Activated T-cell treated with anti-CD3 and anti-CD28 coated beads, Interleukin-2, amount 50 U/mL, for 4 hours (primary cell): ENCODE measurements at regions not wholly inside any gene's neighbourhood (a gene's known extent, or its start where the extent isn't known, plus 50 kb on each side); places are given as distances from the start of the nearest gene placed in this dataset.
A peak's percentile ranks its signal among the peaks of the same experiment; 100 is the strongest.

ENCODE experiments used
- ATAC-seq, 2 donors: fragments of 200-7000 bp; cut with Tn5 transposase; one replicate each; pipeline ENCODE4 v1.10.0; 2021
- DNase-seq: peaks from one replicate; pipeline ENCODE4 v3.0.0-alpha.2; 2020
- H3K27me3 Mint-ChIP-seq: one replicate; pipeline ENCODE4 v1.8.0; 2021; ENCODE audit warnings: low read depth, mixed read lengths
- H3K36me3 Mint-ChIP-seq: one replicate; pipeline ENCODE4 v1.8.0; 2022; ENCODE audit warnings: mixed read lengths; ENCODE audit not compliant: insufficient read depth
- H3K4me1 Mint-ChIP-seq: one replicate; pipeline ENCODE4 v1.8.0; 2021; ENCODE audit warnings: low read depth, mixed read lengths
- H3K4me3 Mint-ChIP-seq: one replicate; pipeline ENCODE4 v1.8.0; 2021; ENCODE audit warnings: mild to moderate bottlenecking, moderate library complexity, mixed read lengths
- H3K9me3 Mint-ChIP-seq: one replicate; pipeline ENCODE4 v1.8.0; 2021; ENCODE audit warnings: mixed read lengths

- no peaks in the 10 kb centered on the region for H3K36me3 Mint-ChIP-seq
- no peak for DNase-seq
- peaks cover 2% of the 10 kb centered on the region for H3K9me3 Mint-ChIP-seq
- no peak for ATAC-seq
- no peak overlapping the region for H3K4me3 Mint-ChIP-seq
- no peaks in the 10 kb centered on the region for H3K27me3 Mint-ChIP-seq
- H3K4me1 Mint-ChIP-seq, result no peaks in the 10 kb centered on the region
These were observed 150.0 kb upstream of the PSMD7 start for GRCh38 chr16:74146643-74147042.

- Mint-ChIP-seq H3K9me3 (peaks cover 11% of the 10 kb centered on the region), H3K4me3 (no peak overlapping the region), H3K4me1 (no peaks in the 10 kb centered on the region), H3K27me3 (no peaks in the 10 kb centered on the region), H3K36me3 (no peaks in the 10 kb centered on the region)
- ATAC-seq, result no peak
- DNase-seq, result no peak
These were observed 153.4 kb upstream of the PSMD7 start for GRCh38 chr16:74143171-74143570.

GRCh38 chr16:74141015-74141414, 155.6 kb upstream of the PSMD7 start:
- H3K4me3 Mint-ChIP-seq, result no peak overlapping the region
- no peaks in the 10 kb centered on the region for H3K36me3 Mint-ChIP-seq
- H3K4me1 Mint-ChIP-seq, result no peaks in the 10 kb centered on the region
- H3K9me3 Mint-ChIP-seq, result peaks cover 11% of the 10 kb centered on the region
- no peak for ATAC-seq
- no peaks in the 10 kb centered on the region for H3K27me3 Mint-ChIP-seq
- no peak for DNase-seq

- H3K36me3 Mint-ChIP-seq, result no peaks in the 10 kb centered on the region
- ATAC-seq (no peak), DNase-seq (no peak)
- H3K4me3 Mint-ChIP-seq, result no peak overlapping the region
- no peaks in the 10 kb centered on the region for H3K27me3 Mint-ChIP-seq
- H3K9me3 Mint-ChIP-seq, result peaks cover 11% of the 10 kb centered on the region
- no peaks in the 10 kb centered on the region for H3K4me1 Mint-ChIP-seq
These were observed 156.1 kb upstream of the PSMD7 start for GRCh38 chr16:74140557-74140956.

- H3K9me3 Mint-ChIP-seq, result peaks cover 14% of the 10 kb centered on the region
- H3K4me1 Mint-ChIP-seq, result no peaks in the 10 kb centered on the region
- H3K36me3 Mint-ChIP-seq, result no peaks in the 10 kb centered on the region
- H3K27me3 Mint-ChIP-seq, result no peaks in the 10 kb centered on the region
- no peak overlapping the region for H3K4me3 Mint-ChIP-seq
- no peak for ATAC-seq
- no peak for DNase-seq
These were observed 172.8 kb upstream of the PSMD7 start for GRCh38 chr16:74123826-74124225.

- peaks cover 14% of the 10 kb centered on the region for H3K9me3 Mint-ChIP-seq
- no peak overlapping the region for H3K4me3 Mint-ChIP-seq
- no peaks in the 10 kb centered on the region for H3K36me3 Mint-ChIP-seq
- no peaks in the 10 kb centered on the region for H3K27me3 Mint-ChIP-seq
- DNase-seq, result no peak
- no peak for ATAC-seq
- H3K4me1 Mint-ChIP-seq, result no peaks in the 10 kb centered on the region
These were observed 173.4 kb upstream of the PSMD7 start for GRCh38 chr16:74123195-74123594.

GRCh38 chr16:74117798-74118197, 178.8 kb upstream of the PSMD7 start:
- H3K27me3 Mint-ChIP-seq, result peaks cover 4% of the 10 kb centered on the region
- ATAC-seq (no peak), DNase-seq (no peak)
- no peak overlapping the region for H3K4me3 Mint-ChIP-seq
- H3K9me3 Mint-ChIP-seq, result no peaks in the 10 kb centered on the region
- no peaks in the 10 kb centered on the region for H3K4me1 Mint-ChIP-seq
- no peaks in the 10 kb centered on the region for H3K36me3 Mint-ChIP-seq

GRCh38 chr16:74113545-74113944, 183.1 kb upstream of the PSMD7 start:
- Mint-ChIP-seq H3K4me3 (no peak overlapping the region), H3K27me3 (peaks cover 4% of the 10 kb centered on the region), H3K36me3 (no peaks in the 10 kb centered on the region), H3K4me1 (no peaks in the 10 kb centered on the region), H3K9me3 (no peaks in the 10 kb centered on the region)
- ATAC-seq (no peak), DNase-seq (no peak)

GRCh38 chr16:74111456-74111982, 185.1 kb upstream of the PSMD7 start:
- ATAC-seq (no peak), DNase-seq (no peak)
- no peaks in the 10 kb centered on the region for H3K9me3 Mint-ChIP-seq
- peaks cover 4% of the 10 kb centered on the region for H3K27me3 Mint-ChIP-seq
- H3K36me3 Mint-ChIP-seq, result no peaks in the 10 kb centered on the region
- H3K4me1 Mint-ChIP-seq, result peaks cover 3% of the 10 kb centered on the region
- no peak overlapping the region for H3K4me3 Mint-ChIP-seq

- DNase-seq (no peak), ATAC-seq (no peak)
- no peaks in the 10 kb centered on the region for H3K9me3 Mint-ChIP-seq
- H3K27me3 Mint-ChIP-seq, result peaks cover 2% of the 10 kb centered on the region
- peak overlapping the region; percentile 35 for H3K4me3 Mint-ChIP-seq
- no peaks in the 10 kb centered on the region for H3K36me3 Mint-ChIP-seq
- H3K4me1 Mint-ChIP-seq, result peaks cover 5% of the 10 kb centered on the region
These were observed 188.6 kb upstream of the PSMD7 start for GRCh38 chr16:74107795-74108610.

- Mint-ChIP-seq H3K9me3 (no peaks in the 10 kb centered on the region), H3K4me1 (peaks cover 5% of the 10 kb centered on the region), H3K4me3 (no peak overlapping the region), H3K36me3 (no peaks in the 10 kb centered on the region), H3K27me3 (peaks cover 2% of the 10 kb centered on the region)
- no peak for ATAC-seq
- DNase-seq, result no peak
These were observed 192.6 kb upstream of the PSMD7 start for GRCh38 chr16:74104022-74104421.

GRCh38 chr16:74101379-74102137, 195.1 kb upstream of the PSMD7 start:
- no peak overlapping the region for H3K4me3 Mint-ChIP-seq
- DNase-seq (no peak), ATAC-seq (no peak)
- no peaks in the 10 kb centered on the region for H3K36me3 Mint-ChIP-seq
- H3K4me1 Mint-ChIP-seq, result peaks cover 2% of the 10 kb centered on the region
- no peaks in the 10 kb centered on the region for H3K9me3 Mint-ChIP-seq
- H3K27me3 Mint-ChIP-seq, result peaks cover 2% of the 10 kb centered on the region

- Mint-ChIP-seq H3K4me3 (no peak overlapping the region), H3K36me3 (no peaks in the 10 kb centered on the region), H3K9me3 (no peaks in the 10 kb centered on the region), H3K4me1 (peaks cover 2% of the 10 kb centered on the region), H3K27me3 (peaks cover 2% of the 10 kb centered on the region)
- DNase-seq, result no peak
- no peak for ATAC-seq
These were observed 196.0 kb upstream of the PSMD7 start for GRCh38 chr16:74100395-74101326.

- ATAC-seq (no peak), DNase-seq (no peak)
- H3K4me3 Mint-ChIP-seq, result no peak overlapping the region
- H3K36me3 Mint-ChIP-seq, result no peaks in the 10 kb centered on the region
- no peaks in the 10 kb centered on the region for H3K27me3 Mint-ChIP-seq
- H3K4me1 Mint-ChIP-seq, result no peaks in the 10 kb centered on the region
- no peaks in the 10 kb centered on the region for H3K9me3 Mint-ChIP-seq
These were observed 197.1 kb upstream of the PSMD7 start for GRCh38 chr16:74099530-74099929.
